GM12878 (cell line): ENCODE measurements at regions not wholly inside any gene's neighbourhood (a gene's known extent, or its start where the extent isn't known, plus 50 kb on each side); places are given as distances from the start of the nearest gene placed in this dataset.

ENCODE experiments used
- CTCF ChIP-seq, 3 experiments: IDR thresholded peaks in 2 of 3; conservative IDR thresholded peaks in 1 of 3; 2 replicates each; pipeline ENCODE4 v1.5.1; 2011; ENCODE audit warnings: low read depth in 3 of 3, low read length in 3 of 3, mild to moderate bottlenecking in 3 of 3, control low read depth in 2 of 3, moderate library complexity in 2 of 3, inconsistent platforms in 1 of 3, mixed read lengths in 1 of 3; ENCODE audit not compliant: control insufficient read depth in 2 of 3, insufficient read depth in 1 of 3; ENCODE audit errors: extremely low read depth in 1 of 3
- EZH2 ChIP-seq: IDR thresholded peaks from 2 replicates; pipeline ENCODE4 v1.6.1; 2012; ENCODE audit warnings: low read depth, mild to moderate bottlenecking, control low read depth, inconsistent platforms, low read length, borderline replicate concordance; ENCODE audit not compliant: control insufficient read depth
- GABPA ChIP-seq: IDR thresholded peaks from 2 replicates; pipeline ENCODE4 v1.6.1; 2014; ENCODE audit warnings: antibody characterized with exemption, low read depth, mild to moderate bottlenecking, inconsistent platforms
- MEF2B ChIP-seq: fragments of 450-650 bp; IDR thresholded peaks from 2 replicates; pipeline ENCODE4 v1.6.1; 2018; ENCODE audit warnings: mild to moderate bottlenecking, moderate library complexity; ENCODE audit not compliant: partially characterized antibody, poor library complexity, severe bottlenecking
- REST ChIP-seq: IDR thresholded peaks from 2 replicates; pipeline ENCODE4 v1.6.1; 2012; ENCODE audit warnings: mild to moderate bottlenecking, low read depth, low read length
- SIN3A ChIP-seq: IDR thresholded peaks from 2 replicates; pipeline ENCODE4 v1.6.1; 2012; ENCODE audit warnings: low read depth, low read length, improper control_type of control experiment
- SPI1 ChIP-seq: IDR thresholded peaks from 2 replicates; pipeline ENCODE4 v1.6.1; 2011; ENCODE audit warnings: low read depth, mild to moderate bottlenecking, low read length, moderate library complexity, borderline replicate concordance; ENCODE audit not compliant: insufficient read depth
- TCF3 ChIP-seq: IDR thresholded peaks from 2 replicates; pipeline ENCODE4 v1.6.1; 2012; ENCODE audit warnings: low read depth, mild to moderate bottlenecking, low read length, borderline replicate concordance; ENCODE audit not compliant: insufficient read depth
- ZNF24 ChIP-seq: fragments of 450-650 bp; IDR thresholded peaks from 2 replicates; pipeline ENCODE4 v1.6.1; 2017; ENCODE audit warnings: antibody characterized with exemption, mild to moderate bottlenecking

GRCh38 chr10:4543938-4544533 lies 282.0 kb upstream of the AKR1E2 start:
- TF ChIP-seq CTCF (IDR thresholded peaks at IDR 0.05 in 2 of 3, conservative IDR thresholded peaks at IDR 0.05 in 1 of 3; ENCODE audit: control insufficient read depth in 2 of 3, extremely low read depth in 1 of 3, insufficient read depth in 1 of 3, low read depth in 3 of 3, low read length in 3 of 3) (no peak), SIN3A (no peak), SPI1 (no peak), GABPA (no peak), MEF2B (no peak), REST (no peak), EZH2 (no peak), TCF3 (no peak), ZNF24 (no peak)
